ENCODE measurements at regions not wholly inside any gene's neighbourhood (a gene's known extent, or its start where the extent isn't known, plus 50 kb on each side); places are given as distances from the start of the nearest gene placed in this dataset.

GRCh38 chr16:52128361-52128760 lies 418.6 kb downstream of the TOX3 start:
- in situ Hi-C loops (cut with MboI; ENCODE audit: low pct_ligation_motif_present in 1 of 4, low pct_unique_long_range_greater_than_20kb in 1 of 4, low sequenced_read_pairs in 3 of 4) = loop anchor here in 1 of 4 donors (25.0 kb wide), 1 partner anchor 91 kb away; no protein-coding TSS in a partner anchor
- DNase-seq = no peak

DNA sequence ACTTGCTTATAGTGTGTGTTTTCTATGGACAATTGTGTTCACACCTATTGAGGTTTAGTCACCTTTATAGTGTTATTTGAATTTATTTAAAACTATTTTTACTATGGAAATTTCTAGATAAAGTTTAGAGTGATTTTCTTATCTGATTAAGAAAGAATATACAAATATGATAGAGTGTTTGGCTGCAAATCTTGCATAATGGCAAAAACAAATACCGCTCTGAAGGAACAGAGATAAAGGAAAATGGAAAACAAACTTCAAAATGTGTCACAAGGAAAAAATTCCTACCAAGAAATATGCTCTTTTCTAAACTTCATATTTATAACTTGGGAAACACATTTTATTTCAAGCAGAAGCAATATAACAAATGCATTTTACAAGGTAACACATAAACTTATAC lies 423.1 kb downstream of the TOX3 start:
- H3K27ac ChIP-seq = no peak overlapping the region
- H3K36me3 ChIP-seq = no peaks in the 10 kb centered on the region
- DNase-seq = no peak
- no peaks in the 10 kb centered on the region for H3K9me3 ChIP-seq
- in situ Hi-C loops (cut with MboI; ENCODE audit: low pct_ligation_motif_present in 1 of 4, low pct_unique_long_range_greater_than_20kb in 1 of 4, low sequenced_read_pairs in 3 of 4) (no loop called here), intact Hi-C loops (cut with DNase I; ENCODE audit: low total_unique reads) (no loop called here)
- H3K4me3 ChIP-seq = no peak overlapping the region
- no peaks in the 10 kb centered on the region for H3K4me1 ChIP-seq
- no peaks in the 10 kb centered on the region for H3K27me3 ChIP-seq
- TF ChIP-seq EP300 (IDR thresholded peaks at IDR 0.05; ENCODE audit: low read depth) (no peak), POLR2AphosphoS5 (IDR thresholded peaks at IDR 0.05) (no peak), POLR2A (IDR thresholded peaks at IDR 0.05) (no peak)
- TF ChIP-seq, protein P1, sequence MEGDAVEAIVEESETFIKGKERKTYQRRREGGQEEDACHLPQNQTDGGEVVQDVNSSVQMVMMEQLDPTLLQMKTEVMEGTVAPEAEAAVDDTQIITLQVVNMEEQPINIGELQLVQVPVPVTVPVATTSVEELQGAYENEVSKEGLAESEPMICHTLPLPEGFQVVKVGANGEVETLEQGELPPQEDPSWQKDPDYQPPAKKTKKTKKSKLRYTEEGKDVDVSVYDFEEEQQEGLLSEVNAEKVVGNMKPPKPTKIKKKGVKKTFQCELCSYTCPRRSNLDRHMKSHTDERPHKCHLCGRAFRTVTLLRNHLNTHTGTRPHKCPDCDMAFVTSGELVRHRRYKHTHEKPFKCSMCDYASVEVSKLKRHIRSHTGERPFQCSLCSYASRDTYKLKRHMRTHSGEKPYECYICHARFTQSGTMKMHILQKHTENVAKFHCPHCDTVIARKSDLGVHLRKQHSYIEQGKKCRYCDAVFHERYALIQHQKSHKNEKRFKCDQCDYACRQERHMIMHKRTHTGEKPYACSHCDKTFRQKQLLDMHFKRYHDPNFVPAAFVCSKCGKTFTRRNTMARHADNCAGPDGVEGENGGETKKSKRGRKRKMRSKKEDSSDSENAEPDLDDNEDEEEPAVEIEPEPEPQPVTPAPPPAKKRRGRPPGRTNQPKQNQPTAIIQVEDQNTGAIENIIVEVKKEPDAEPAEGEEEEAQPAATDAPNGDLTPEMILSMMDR (IDR thresholded peaks at IDR 0.05) = no peak
- 81 to 92% methylated on average over 1 of the region's 1 CpG for WGBS, 2 donors (ENCODE audit: low coverage in 1 of 2)

More at GRCh38 chr16:52128361-52128760, 418.6 kb downstream of the TOX3 start:
- no peaks in the 10 kb centered on the region for H3K27me3 ChIP-seq
- H3K27ac ChIP-seq = no peak overlapping the region
- H3K4me3 ChIP-seq = no peak overlapping the region
- TF ChIP-seq EP300 (IDR thresholded peaks at IDR 0.05; ENCODE audit: low read depth) (no peak), POLR2AphosphoS5 (IDR thresholded peaks at IDR 0.05) (no peak), POLR2A (IDR thresholded peaks at IDR 0.05) (no peak)
- TF ChIP-seq, protein P1 (IDR thresholded peaks at IDR 0.05) = no peak
- intact Hi-C loops (cut with DNase I; ENCODE audit: low total_unique reads) = loop anchor here (5.0 kb wide), 1 partner anchor 574 kb away; no protein-coding TSS in a partner anchor
- H3K36me3 ChIP-seq = no peaks in the 10 kb centered on the region
- no peaks in the 10 kb centered on the region for H3K4me1 ChIP-seq
- WGBS, 2 donors (ENCODE audit: low coverage in 1 of 2) = 45 to 53% methylated on average over 3 of the region's 3 CpGs
- H3K9me3 ChIP-seq = no peaks in the 10 kb centered on the region

DNA sequence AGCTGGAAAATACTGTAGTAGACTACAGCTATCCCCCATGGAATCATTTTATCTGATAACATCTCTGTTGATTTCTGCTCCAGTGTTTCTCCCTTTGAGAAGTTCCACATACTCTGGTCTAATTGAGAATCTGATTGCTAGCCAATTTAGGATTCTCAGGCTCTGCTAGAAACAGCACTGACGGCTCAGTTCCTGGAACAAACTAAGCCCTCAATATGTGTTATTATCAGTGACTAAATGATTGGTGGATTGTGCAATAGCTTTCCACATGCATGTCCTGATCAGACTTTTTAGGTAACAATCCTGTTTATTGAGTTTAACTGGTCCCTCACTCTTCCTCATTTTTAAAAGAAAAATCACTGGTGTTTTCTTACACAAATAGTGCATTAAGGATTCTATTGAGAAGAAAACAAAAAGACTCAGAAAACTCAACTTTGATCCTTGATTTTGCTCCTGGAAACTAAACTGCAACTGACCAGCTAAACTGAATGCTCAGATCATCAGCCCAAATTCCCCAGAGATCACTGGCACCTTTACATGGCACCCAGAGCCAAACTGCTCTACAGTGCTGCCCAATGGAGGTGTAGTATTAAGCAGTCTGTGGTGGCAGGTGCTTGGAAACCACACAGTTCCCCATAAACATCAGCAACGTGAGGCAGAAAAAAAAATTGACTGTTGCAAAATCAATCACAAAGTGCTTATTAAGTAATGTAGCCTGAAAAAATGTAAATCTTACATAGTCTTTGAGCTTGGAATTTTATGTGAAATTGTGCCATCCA lies 423.7 kb downstream of the TOX3 start:
- Histone ChIP-seq H3K9me3 (no peaks in the 10 kb centered on the region), H3K36me3 (no peaks in the 10 kb centered on the region), H3K27me3 (no peaks in the 10 kb centered on the region), H3K27ac (no peak overlapping the region), H3K4me1 (no peaks in the 10 kb centered on the region), H3K4me3 (no peak overlapping the region)
- no peak for DNase-seq
- TF ChIP-seq EP300 (IDR thresholded peaks at IDR 0.05; ENCODE audit: low read depth) (no peak), POLR2AphosphoS5 (IDR thresholded peaks at IDR 0.05) (no peak), POLR2A (IDR thresholded peaks at IDR 0.05) (no peak)
- TF ChIP-seq, protein P1 (IDR thresholded peaks at IDR 0.05) = no peak
- intact Hi-C loops (cut with DNase I; ENCODE audit: low total_unique reads) (no loop called here), in situ Hi-C loops (cut with MboI; ENCODE audit: low pct_ligation_motif_present in 1 of 4, low pct_unique_long_range_greater_than_20kb in 1 of 4, low sequenced_read_pairs in 3 of 4) (no loop called here)
- WGBS, 2 donors (ENCODE audit: low coverage in 1 of 2) = 20 to 33% methylated on average over 1 to 2 of the region's 2 CpGs

DNA sequence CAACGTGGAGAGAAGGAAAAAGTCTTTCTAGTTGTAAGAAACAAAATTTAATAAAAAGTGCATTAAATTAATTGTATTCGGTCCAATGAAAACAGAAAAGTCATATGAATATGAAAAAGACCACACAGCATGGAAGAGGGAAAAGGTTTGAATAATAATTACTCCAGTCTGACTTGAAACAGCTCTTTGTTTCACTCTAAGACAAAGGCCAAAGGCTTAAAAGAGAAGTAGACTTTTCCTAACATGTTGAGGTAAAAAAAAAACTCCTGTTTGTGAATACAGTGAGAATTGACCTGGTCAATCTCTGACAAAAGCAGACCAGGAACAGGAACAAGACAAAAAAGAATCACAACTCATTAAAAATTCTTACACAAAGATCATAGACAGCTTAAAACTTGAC lies 429.8 kb downstream of the TOX3 start:
- intact Hi-C loops (cut with DNase I; ENCODE audit: low total_unique reads) (no loop called here), in situ Hi-C loops (cut with MboI; ENCODE audit: low pct_ligation_motif_present in 1 of 4, low pct_unique_long_range_greater_than_20kb in 1 of 4, low sequenced_read_pairs in 3 of 4) (no loop called here)
- Histone ChIP-seq H3K27ac (no peak overlapping the region), H3K27me3 (no peaks in the 10 kb centered on the region), H3K4me3 (no peak overlapping the region), H3K36me3 (no peaks in the 10 kb centered on the region), H3K9me3 (no peaks in the 10 kb centered on the region), H3K4me1 (peaks cover 0 to 8% (median 3%) of the 10 kb centered on the region in 4 donors)
- WGBS, 2 donors (ENCODE audit: low coverage in 1 of 2) = 55 to 66% methylated on average over 2 of the region's 2 CpGs
- TF ChIP-seq POLR2A (IDR thresholded peaks at IDR 0.05) (no peak), EP300 (IDR thresholded peaks at IDR 0.05; ENCODE audit: low read depth) (no peak), POLR2AphosphoS5 (IDR thresholded peaks at IDR 0.05) (no peak)
- TF ChIP-seq, protein P1 (IDR thresholded peaks at IDR 0.05) = no peak
- DNase-seq = no peak

Measured in transverse colon (tissue), 4 donors.